Epithelial cell of prostate (primary cell): ENCODE measurements at regions not wholly inside any gene's neighbourhood (a gene's known extent, or its start where the extent isn't known, plus 50 kb on each side); places are given as distances from the start of the nearest gene placed in this dataset.
A peak's percentile ranks its signal among the peaks of the same experiment; 100 is the strongest.

Experiments used
- DNase-seq: peaks from one replicate; pipeline ENCODE4 v3.0.0-alpha.2; 2011; ENCODE audit warnings: low read depth, low spot score
- H3K27ac ChIP-seq: fragments of 450-650 bp; 2 replicates; pipeline ENCODE4 v1.5.1; 2017; ENCODE audit warnings: mild to moderate bottlenecking

DNA sequence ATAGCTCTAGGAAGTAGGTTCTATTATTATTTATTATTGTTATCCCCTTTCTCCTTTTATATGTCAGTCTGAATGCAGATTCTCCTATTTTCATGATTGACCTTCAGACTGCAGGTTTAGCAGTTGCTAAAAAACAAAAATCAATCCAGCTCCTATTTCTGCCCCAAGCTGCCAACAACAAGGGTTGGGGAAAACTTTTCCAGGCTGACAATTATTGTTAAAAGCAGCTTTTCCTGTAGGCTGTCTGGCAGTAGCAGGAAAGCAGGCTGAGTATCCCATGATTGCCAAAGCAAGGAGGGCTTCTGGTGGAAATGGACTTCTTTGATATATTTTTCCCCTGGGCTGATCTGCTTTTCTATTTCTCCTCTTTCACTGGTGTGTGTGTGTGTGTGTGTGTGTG is 78.0 kb upstream of the CTLA4 start:
- peak overlapping the region; percentile 6 for H3K27ac ChIP-seq
- DNase-seq, result no peak

DNA sequence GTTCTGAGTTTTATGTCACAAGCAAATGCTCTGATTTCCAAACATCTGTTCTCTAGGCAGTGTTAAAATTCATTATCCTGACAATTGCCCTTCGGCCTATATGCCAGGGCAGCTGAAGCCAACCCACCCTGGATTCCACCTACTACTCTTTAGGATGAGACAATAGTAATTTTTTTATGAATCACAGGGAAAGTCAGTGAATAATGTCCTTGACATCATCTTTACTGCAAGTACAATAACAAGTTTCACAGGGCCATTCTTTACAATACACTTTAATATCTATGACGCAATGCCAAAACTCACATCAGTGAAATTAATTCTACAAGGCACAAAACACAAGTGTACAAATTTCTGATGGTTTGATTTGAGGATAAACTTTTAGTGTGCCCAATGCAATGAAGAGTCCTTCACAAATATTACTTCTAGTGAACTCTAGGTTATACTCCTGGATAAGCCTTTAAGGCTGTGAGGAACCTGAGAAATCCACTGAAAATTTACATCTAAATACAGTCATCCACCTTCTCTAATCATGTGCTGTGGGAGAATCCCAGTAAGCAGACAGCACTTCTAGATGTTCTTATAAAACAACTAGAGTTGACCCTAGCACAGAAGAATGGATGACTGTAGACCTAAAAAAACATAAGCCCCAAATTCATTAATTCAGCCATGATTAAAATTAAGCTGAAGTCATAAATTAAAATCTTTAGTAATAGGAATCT is 77.3 kb upstream of the CTLA4 start:
- peak; percentile 22 for DNase-seq
- peak overlapping the region; percentile 6 for H3K27ac ChIP-seq

DNA sequence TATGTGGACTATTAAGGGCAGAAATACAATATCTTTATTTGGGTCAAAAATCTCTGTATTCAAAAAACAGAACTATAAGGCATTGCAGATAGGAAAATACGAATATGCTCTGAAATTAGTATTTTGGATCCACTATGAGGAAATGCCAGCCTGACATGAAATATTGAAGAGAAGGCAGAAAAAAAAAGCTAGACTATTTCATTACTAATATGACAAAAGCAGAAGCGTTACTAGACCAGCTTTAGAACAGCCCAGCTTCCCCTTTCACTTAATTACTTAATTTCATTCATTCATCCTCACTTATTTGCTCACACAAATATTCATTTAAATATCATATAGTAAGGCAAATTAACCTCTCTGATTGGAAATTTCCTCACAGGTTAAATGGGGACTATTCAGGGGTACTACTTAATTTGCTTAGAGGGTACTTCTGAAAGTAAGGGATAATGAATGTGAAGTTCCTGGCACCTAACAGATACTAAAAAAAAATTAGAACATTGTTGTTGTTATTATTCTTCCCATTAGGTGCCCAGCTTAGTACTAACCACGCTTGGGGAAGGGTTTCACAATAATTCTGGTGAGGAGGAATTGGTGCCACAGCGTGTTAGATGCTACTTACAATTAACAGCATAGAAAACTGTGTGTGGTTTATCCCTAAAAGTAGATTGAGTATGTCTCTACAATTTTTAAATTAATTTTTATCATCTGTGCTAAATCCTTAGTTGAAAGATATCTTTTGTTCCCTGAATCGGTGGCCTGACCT is 71.1 kb upstream of the CTLA4 start:
- H3K27ac ChIP-seq, result no peak overlapping the region
- no peak for DNase-seq

DNA sequence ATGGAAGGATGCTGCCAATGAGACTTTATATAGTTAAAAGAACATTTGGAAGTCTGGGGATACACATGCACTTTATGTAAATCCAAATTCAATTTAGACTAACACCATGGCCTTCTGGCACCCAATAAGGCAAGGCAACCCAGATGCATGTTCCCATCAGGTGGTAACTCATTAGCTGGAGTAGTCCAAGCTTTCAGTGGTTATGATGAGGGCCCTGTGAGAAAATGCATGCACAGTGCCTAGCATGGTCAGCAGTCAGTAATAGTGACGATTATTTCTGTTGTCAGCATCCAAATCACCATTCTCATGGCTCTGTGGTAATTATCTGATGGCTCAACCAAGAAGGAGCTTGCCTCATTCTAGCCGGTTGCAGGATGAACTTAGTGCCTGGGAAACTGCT is 70.3 kb upstream of the CTLA4 start:
- DNase-seq, result no peak
- no peak overlapping the region for H3K27ac ChIP-seq

DNA sequence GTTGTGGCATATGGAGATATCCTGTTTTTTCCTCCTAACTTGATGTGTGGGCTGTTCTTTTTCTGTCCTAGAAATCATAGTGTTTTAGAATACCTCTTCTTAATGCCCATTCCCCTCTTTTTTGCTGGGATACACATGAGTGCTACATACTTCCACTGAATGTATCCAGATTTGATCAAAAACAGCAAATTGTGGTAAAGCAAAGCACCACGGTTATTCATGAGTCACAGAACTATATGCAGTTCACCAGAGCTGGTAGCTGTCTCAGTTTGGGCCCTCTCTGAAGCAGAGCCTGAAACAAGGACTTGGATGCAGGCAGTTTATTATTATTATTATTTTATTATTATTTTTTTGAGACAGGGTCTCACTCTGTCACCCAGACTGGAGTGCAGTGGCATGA is 69.9 kb upstream of the CTLA4 start:
- DNase-seq, result no peak
- H3K27ac ChIP-seq, result no peak overlapping the region

DNA sequence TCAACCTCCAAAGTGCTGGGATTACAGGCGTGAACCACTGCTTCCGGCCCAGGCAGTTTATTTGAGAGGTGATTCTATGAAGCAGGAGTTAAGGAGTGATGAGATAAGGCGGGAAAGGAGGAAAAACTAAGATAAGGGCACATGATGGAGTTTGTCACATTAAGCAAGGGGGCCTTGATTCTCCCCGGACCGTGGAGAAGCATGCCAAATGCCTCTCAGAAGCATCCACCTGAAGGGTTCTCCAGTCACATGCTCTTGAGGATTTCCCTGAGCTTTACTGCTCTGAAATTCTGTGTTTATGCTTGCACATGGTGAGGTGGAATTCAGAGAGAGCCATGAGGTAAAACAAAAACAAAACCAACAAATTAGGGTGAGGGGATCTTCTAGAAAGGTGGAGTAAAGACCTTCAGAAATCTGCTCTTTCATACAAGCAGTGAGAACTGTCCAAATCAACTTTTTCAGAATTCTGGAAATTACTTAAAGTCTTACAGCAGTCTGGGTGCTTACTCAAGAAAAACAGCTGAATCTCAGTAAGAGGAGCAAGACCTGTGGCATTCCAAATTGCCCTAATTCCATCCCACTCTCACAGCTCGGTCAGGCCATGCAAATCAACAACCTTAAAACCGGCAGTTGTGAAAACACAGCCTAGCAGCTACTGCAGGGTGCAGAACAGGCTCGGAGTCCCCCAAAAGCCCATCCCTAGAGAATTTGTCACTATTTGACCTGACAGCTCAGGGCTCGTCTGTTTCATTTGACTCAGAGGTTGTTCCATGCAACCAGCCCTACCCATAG is 69.1 kb upstream of the CTLA4 start:
- DNase-seq, result no peak
- no peak overlapping the region for H3K27ac ChIP-seq

DNA sequence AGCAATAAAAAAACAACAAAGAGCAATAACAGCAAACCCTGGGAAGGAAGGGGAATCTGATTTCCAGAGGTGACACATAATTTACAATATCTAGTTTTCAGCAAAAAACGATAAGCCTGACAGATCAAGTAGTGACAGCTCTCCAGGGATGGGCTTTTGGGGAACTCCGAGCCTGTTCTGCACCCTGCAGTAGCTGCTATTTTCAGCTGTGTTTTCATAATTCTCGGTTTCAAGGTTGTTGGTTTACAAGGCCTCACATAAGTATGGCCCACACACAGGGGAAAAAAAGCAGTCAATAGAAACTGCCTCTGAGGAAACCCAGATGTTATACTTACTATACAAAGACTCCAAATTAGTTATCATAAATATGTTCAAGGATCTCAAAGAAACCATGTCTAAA is 67.7 kb upstream of the CTLA4 start:
- H3K27ac ChIP-seq, result no peak overlapping the region
- no peak for DNase-seq

DNA sequence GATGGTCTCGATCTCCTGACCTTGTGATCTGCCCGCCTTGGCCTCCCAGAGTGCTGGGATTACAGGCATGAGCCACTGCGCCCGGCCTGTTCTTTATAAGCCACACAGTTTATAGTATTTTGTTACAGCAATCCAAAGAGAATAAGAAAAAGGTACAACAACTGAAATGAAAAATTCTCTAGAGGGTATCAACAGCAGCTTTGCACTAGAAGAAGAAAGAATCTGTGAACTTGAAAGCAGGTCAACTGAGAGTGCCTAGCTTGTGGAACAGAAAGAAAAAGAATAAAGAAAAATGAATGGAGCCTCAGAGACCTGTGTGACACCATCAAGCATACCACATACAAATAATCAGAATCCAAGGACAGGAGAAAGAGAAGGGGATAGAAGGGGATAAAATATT is 66.8 kb upstream of the CTLA4 start:
- no peak overlapping the region for H3K27ac ChIP-seq
- no peak for DNase-seq

DNA sequence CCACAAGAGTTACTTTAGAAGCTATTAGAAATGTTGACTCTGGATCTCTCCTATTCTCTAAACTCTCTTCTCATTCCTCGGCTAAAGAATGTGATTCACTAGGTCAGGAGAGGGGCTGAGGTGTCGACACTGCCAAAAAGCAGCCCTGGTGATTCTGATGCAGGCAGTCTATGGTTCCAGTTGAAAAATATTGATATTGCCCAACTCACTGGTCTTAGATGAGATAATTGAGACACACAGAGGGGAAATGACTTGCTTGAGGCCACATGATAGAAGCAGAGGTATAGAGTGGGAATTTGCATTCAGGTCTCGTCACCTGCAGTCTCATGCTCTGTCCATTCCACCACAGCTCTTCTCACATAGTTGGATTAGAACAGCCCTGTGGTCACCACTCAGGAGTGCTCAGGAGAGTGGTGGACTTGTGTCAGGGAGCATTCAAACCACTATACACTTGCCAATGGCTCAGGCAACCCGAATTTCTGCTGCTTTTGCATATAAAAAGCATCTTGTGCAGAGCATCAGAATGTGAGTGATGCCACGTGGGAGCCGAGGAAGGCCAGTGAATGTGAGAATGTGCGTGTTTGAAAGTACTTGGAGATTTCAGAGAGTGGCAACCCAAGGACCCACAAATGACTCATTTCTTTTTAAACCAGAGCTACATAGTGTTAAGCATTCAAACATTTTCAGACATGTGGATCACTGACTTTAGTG is 65.1 kb upstream of the CTLA4 start:
- DNase-seq, result no peak
- H3K27ac ChIP-seq, result no peak overlapping the region

DNA sequence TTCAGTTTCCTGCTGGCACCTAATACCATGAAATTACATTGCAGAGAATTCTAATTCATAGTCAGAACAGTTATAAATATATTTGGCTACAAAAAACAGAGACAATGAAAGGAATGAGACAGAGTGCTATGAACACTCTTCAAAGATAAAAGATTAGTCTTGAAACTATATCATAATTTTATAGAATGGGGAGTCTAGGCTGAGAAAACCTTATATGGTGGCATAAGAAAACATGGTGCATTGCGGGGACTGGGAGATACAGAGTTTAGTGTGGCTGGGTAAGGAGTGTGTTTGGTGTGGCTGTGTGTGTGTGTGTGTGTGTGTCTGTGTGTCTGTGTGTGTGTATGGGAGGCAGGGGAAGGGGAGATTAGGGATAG is 64.5 kb upstream of the CTLA4 start:
- H3K27ac ChIP-seq, result no peak overlapping the region
- no peak for DNase-seq

DNA sequence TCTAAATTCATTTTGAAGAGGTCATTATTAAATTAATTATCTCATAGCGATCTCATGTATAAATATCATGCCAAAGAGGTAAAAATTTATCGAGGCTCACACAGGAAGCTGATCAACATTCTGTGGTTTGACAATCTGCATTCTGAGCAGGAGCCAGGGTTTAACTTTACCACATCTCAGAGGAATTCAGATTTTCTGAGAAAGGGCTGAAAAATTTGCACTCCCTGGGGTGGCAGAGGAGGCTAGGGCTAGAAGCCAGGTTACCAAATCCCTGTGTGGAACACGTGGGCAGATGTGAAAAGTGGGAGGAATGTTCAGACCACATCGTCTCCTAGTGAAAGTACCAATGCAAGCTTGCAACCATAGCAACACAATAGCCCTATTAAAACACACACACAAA is 63.5 kb upstream of the CTLA4 start:
- no peak overlapping the region for H3K27ac ChIP-seq
- DNase-seq, result no peak

DNA sequence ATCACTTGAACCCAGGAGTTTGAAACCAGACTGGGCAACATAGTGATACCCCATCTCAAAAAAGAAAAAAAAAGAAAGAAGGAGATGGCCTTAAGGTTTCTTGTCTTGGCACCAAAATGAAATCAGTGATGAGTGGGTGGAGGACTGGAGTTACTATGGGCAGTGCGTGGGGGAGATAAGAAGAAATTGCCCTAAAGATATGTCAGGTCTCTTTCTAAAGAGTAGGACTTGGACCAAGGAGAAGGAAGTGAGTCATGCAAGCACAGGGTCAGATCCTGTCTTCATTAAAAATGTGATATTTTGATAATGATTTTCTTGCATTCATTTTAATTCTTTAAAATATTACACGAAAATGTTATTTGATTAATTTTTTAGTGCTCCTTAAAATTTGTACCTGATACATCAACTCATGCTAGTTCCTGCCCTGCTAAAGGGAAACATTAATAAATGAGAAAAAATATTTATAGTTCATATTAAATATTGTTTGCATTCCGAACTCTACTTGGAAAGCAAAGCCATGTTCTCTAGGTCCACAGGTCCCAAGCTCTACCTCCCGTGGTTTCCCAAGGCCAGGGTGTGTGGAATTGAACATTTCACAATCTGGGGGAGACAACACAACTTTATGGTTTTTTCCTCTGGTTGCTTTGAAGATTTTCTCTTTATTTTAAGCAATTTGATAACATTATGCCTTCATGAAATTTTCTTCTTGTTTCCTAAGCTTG is 62.6 kb upstream of the CTLA4 start:
- H3K27ac ChIP-seq, result no peak overlapping the region
- no peak for DNase-seq

DNA sequence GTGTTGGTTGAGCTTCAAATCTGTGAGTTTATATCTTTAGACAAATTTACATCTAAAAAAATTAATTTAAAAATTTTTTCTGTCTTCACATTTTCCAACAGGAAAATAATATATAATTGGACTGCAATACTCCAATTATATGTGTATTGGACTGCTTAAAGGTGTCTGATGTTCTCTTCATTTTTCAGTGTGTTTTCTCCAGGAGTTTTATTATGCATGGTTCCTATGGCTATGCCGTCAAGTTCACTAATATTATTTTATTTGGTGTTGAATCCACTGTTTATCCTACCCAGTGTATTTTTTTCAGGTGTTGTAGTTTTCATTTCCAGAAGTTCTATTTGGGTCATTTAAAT is 62.1 kb upstream of the CTLA4 start:
- no peak for DNase-seq
- H3K27ac ChIP-seq, result no peak overlapping the region

DNA sequence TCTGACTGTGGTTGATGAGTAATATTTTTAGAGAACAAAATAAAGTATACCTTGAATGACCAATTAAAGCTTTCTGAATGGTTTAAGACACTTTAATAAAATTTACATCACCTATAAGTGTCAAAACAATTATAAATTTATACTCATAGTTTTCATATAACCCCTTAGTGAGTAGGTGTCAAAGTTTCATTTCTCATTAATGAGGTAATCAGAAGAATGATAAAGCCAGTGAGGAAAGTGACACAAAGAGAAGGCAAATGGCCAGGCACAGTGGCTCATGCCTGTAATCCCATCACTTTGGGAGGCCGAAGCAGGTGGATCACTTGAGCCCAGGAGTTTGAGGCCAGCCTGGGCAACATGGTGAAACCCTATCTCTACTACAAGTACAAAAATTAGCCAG is 60.8 kb upstream of the CTLA4 start:
- no peak for DNase-seq
- no peak overlapping the region for H3K27ac ChIP-seq

DNA sequence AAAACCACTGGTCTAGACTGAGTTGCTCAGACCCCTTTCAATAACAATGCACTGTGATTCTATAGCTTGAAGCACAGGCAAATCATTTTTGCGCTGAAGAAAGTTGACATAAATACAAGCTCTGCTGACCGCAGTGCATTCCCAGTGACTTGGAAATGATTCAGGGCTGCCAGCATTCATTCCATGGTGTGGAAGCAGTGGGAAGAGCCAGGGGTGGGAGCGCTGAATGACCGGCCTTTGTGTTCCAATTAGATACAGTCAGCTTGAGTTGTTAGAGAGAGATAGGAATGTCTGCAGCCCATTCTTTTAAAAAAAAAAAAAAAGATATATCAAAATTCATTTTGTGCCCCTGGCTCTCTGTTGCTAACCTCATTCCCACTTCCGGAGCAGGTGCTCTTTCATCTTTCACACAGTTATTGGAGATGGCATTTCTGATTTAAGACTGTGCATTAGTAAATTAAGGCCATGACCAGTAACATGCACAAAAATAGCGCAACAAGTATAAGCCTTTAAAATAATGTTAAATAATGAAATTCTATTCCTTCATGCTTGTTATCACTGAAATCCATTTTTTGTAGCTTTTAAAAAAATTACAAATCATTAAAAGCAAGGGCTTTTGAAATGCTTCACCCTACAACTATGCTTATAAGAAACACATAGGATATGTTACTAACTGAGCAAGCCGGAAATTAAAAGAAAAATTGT is 59.4 kb upstream of the CTLA4 start:
- no peak overlapping the region for H3K27ac ChIP-seq

DNA sequence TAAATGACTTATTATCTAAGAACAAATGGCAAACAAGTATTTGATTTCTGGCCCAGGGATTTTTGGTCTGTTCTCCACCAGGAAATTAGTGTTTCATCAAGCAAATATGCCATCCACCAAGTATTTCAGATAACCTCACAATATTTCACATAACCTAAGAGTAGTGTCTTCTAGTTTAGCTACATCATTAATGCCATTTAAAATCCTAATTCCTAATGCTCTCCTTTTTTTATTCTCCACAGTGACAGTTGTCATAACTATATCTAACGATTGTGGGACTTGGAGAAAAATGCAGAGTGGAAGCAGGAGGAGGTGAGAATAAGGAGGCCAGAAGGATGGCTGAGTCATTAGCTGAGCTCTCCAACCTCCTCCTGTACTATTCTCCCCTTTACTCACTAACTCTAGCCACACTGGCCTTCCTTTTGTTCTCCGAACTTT is 58.5 kb upstream of the CTLA4 start:
- no peak for DNase-seq

More for the DNA sequence above, 59.4 kb upstream of the CTLA4 start:
- no peak for DNase-seq

DNA sequence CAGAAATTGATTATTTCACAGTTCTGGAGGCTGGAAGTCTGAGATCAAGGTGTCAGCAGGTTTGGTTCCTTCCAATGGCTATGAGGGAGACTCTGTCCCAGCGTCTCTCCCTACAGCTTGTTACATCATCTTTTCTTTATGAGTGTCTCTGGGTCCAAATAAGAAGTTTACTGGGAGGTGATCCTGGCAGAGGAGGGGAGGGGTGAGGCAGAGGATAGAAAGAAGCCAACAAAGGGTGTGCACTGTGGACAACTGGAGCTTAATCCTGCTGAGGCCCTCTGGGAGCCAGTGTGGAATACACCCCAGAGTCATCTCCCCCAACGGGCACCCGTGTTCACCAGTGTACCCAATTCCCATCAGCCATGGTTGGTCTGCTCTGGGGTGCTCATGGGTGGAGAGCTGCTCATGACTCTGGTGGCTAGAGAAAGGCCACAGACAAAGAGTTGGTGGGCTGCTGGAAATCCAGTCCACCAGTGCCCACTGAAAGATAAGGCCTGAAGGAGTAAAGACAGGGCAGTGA is 57.5 kb upstream of the CTLA4 start:
- no peak for DNase-seq
- no peak overlapping the region for H3K27ac ChIP-seq

More for the DNA sequence above, 58.5 kb upstream of the CTLA4 start:
- peak overlapping the region; percentile 12 for H3K27ac ChIP-seq

DNA sequence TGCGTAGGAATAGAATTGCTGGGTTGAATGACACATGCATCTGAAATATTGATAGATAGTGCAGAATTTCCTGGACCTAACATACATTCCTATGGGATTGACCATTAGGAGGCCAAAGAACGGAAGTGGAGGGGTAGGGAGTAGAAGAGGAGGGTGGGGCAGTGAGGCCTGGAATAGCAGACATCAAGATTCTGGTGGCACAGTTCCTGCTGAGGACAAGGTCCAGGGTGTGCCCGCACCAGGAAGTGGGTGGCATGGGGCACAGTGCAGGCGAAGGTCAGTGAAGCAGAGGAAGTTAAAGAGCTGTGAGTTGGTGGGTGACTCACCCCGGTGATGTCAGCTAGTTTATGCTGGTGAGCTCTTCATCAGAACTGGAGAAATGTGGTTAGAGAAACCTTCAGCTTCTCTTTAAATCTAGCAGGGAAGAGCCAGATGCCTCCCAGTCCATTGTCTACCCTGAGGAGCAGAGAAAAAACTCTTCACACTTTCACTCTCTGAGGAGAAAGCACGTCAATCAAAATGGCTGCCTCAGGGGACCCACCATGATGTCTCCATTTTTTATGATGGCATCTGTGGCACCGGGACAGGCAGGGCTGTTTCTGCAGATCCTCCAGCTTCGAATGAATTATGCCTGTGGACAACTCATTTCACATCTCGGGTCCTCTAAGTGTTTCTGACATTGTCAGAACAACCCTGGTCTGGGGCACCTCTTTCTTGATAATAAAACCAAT is 55.9 kb upstream of the CTLA4 start:
- DNase-seq, result peak; percentile 66
- H3K27ac ChIP-seq, result peak overlapping the region; percentile 48
